Stimulated activated naive CD8-positive, alpha-beta T cell treated with anti-CD3 and anti-CD28 coated beads, Interleukin-15, amount 100 ng/mL, for 72 hours (primary cell): ENCODE measurements at regions not wholly inside any gene's neighbourhood (a gene's known extent, or its start where the extent isn't known, plus 50 kb on each side); places are given as distances from the start of the nearest gene placed in this dataset.

ENCODE experiments used
- ATAC-seq: fragments of 150-1000 bp; cut with Tn5 transposase; 2 replicates; pipeline ENCODE4 v1.10.0; 2021; ENCODE audit warnings: mild to moderate bottlenecking, moderate library complexity
- DNase-seq, 2 donors: peaks; one replicate each; pipeline ENCODE4 v3.0.0; 2021 to 2022
- H3K27ac Mint-ChIP-seq, 2 donors: one replicate each; pipeline ENCODE4 v1.8.0; 2022; ENCODE audit warnings: mild to moderate bottlenecking in 2 of 2, mixed read lengths in 2 of 2, moderate library complexity in 2 of 2
- H3K27me3 Mint-ChIP-seq: one replicate; pipeline ENCODE4 v1.8.0; 2022; ENCODE audit warnings: mixed read lengths
- H3K4me1 Mint-ChIP-seq: one replicate; pipeline ENCODE4 v1.8.0; 2022; ENCODE audit warnings: mild to moderate bottlenecking, mixed read lengths
- H3K4me3 Mint-ChIP-seq, 2 donors: one replicate each; pipeline ENCODE4 v1.8.0; 2022; ENCODE audit warnings: mild to moderate bottlenecking in 2 of 2, mixed read lengths in 2 of 2, moderate library complexity in 1 of 2
- H3K9me3 Mint-ChIP-seq, 2 donors: one replicate each; pipeline ENCODE4 v1.8.0; 2022; ENCODE audit warnings: mixed read lengths in 2 of 2

- H3K27ac Mint-ChIP-seq = no peak overlapping the region
- H3K4me3 Mint-ChIP-seq = no peak overlapping the region
- DNase-seq = no peak
- H3K9me3 Mint-ChIP-seq = no peaks in the 10 kb centered on the region
- peaks cover 15% of the 10 kb centered on the region for H3K27me3 Mint-ChIP-seq
- peaks cover 9% of the 10 kb centered on the region for H3K4me1 Mint-ChIP-seq
- no peak for ATAC-seq
These were observed 103.6 kb upstream of the EGR2 start for GRCh38 chr10:62919776-62920175.

- ATAC-seq (no peak), DNase-seq (no peak)
- peaks cover 9% of the 10 kb centered on the region for H3K4me1 Mint-ChIP-seq
- H3K9me3 Mint-ChIP-seq = no peaks in the 10 kb centered on the region
- peaks cover 36% of the 10 kb centered on the region for H3K27me3 Mint-ChIP-seq
- no peak overlapping the region for H3K4me3 Mint-ChIP-seq
- H3K27ac Mint-ChIP-seq = no peak overlapping the region
These were observed 101.5 kb upstream of the EGR2 start for GRCh38 chr10:62917475-62918238.

- no peak for DNase-seq
- H3K9me3 Mint-ChIP-seq = no peaks in the 10 kb centered on the region
- no peak overlapping the region for H3K4me3 Mint-ChIP-seq
- peaks cover 9% of the 10 kb centered on the region for H3K4me1 Mint-ChIP-seq
- no peak for ATAC-seq
- H3K27me3 Mint-ChIP-seq = peaks cover 44% of the 10 kb centered on the region
- no peak overlapping the region for H3K27ac Mint-ChIP-seq
These were observed 100.0 kb upstream of the EGR2 start for GRCh38 chr10:62916141-62916603.

GRCh38 chr10:62915158-62915557, 99.0 kb upstream of the EGR2 start:
- no peak for DNase-seq
- H3K4me3 Mint-ChIP-seq = no peak overlapping the region

GRCh38 chr10:62912086-62912485, 95.9 kb upstream of the EGR2 start:
- no peak for ATAC-seq
- Mint-ChIP-seq H3K9me3 (no peaks in the 10 kb centered on the region), H3K4me1 (peaks cover 2% of the 10 kb centered on the region), H3K4me3 (no peak overlapping the region), H3K27ac (no peak overlapping the region), H3K27me3 (peaks cover 43% of the 10 kb centered on the region)
- DNase-seq = no peak

More at GRCh38 chr10:62915158-62915557, 99.0 kb upstream of the EGR2 start:
- Mint-ChIP-seq H3K27ac (no peak overlapping the region), H3K27me3 (peaks cover 48% of the 10 kb centered on the region), H3K9me3 (no peaks in the 10 kb centered on the region), H3K4me1 (peaks cover 9% of the 10 kb centered on the region)
- ATAC-seq = no peak

GRCh38 chr10:62911210-62911963, 95.2 kb upstream of the EGR2 start:
- H3K4me1 Mint-ChIP-seq = no peaks in the 10 kb centered on the region
- DNase-seq (no peak), ATAC-seq (no peak)
- no peak overlapping the region for H3K4me3 Mint-ChIP-seq
- H3K9me3 Mint-ChIP-seq = no peaks in the 10 kb centered on the region
- peaks cover 36% of the 10 kb centered on the region for H3K27me3 Mint-ChIP-seq
- peak overlapping the region in 1 of 2 donors; percentile 8 for H3K27ac Mint-ChIP-seq

GRCh38 chr10:62907470-62908212, 91.5 kb upstream of the EGR2 start:
- DNase-seq (no peak), ATAC-seq (no peak)
- H3K27me3 Mint-ChIP-seq = peaks cover 28% of the 10 kb centered on the region
- H3K27ac Mint-ChIP-seq = no peak overlapping the region
- no peak overlapping the region for H3K4me3 Mint-ChIP-seq
- no peaks in the 10 kb centered on the region for H3K4me1 Mint-ChIP-seq
- H3K9me3 Mint-ChIP-seq = peaks cover 0 to 8% of the 10 kb centered on the region in 2 donors

- Mint-ChIP-seq H3K27ac (no peak overlapping the region), H3K4me1 (no peaks in the 10 kb centered on the region), H3K9me3 (peaks cover 0 to 8% of the 10 kb centered on the region in 2 donors), H3K27me3 (peaks cover 26% of the 10 kb centered on the region), H3K4me3 (no peak overlapping the region)
- DNase-seq (no peak), ATAC-seq (no peak)
These were observed 88.2 kb upstream of the EGR2 start for GRCh38 chr10:62904281-62904875.

GRCh38 chr10:62903828-62904227, 87.7 kb upstream of the EGR2 start:
- H3K27me3 Mint-ChIP-seq = peaks cover 28% of the 10 kb centered on the region
- H3K9me3 Mint-ChIP-seq = peaks cover 0 to 8% of the 10 kb centered on the region in 2 donors
- ATAC-seq = no peak

GRCh38 chr10:62900829-62901571, 84.8 kb upstream of the EGR2 start:
- Mint-ChIP-seq H3K9me3 (peaks cover 0 to 8% of the 10 kb centered on the region in 2 donors), H3K4me1 (no peaks in the 10 kb centered on the region), H3K27me3 (peaks cover 34% of the 10 kb centered on the region), H3K4me3 (no peak overlapping the region), H3K27ac (no peak overlapping the region)
- DNase-seq (no peak), ATAC-seq (peak; percentile 28)

More at GRCh38 chr10:62903828-62904227, 87.7 kb upstream of the EGR2 start:
- Mint-ChIP-seq H3K27ac (no peak overlapping the region), H3K4me3 (no peak overlapping the region), H3K4me1 (no peaks in the 10 kb centered on the region)
- DNase-seq = no peak

- Mint-ChIP-seq H3K9me3 (no peaks in the 10 kb centered on the region), H3K27me3 (peaks cover 20% of the 10 kb centered on the region), H3K4me1 (no peaks in the 10 kb centered on the region), H3K27ac (no peak overlapping the region), H3K4me3 (no peak overlapping the region)
- no peak for DNase-seq
- ATAC-seq = no peak
These were observed 83.1 kb upstream of the EGR2 start for GRCh38 chr10:62899311-62899710.

GRCh38 chr10:62895063-62895462, 78.9 kb upstream of the EGR2 start:
- H3K4me1 Mint-ChIP-seq = peaks cover 7% of the 10 kb centered on the region
- H3K27me3 Mint-ChIP-seq = peaks cover 29% of the 10 kb centered on the region
- H3K27ac Mint-ChIP-seq = no peak overlapping the region
- no peak for ATAC-seq
- no peak overlapping the region for H3K4me3 Mint-ChIP-seq
- H3K9me3 Mint-ChIP-seq = no peaks in the 10 kb centered on the region
- no peak for DNase-seq

GRCh38 chr10:62894156-62894555, 78.0 kb upstream of the EGR2 start:
- ATAC-seq (no peak), DNase-seq (no peak)
- H3K9me3 Mint-ChIP-seq = no peaks in the 10 kb centered on the region
- peaks cover 33% of the 10 kb centered on the region for H3K27me3 Mint-ChIP-seq
- no peak overlapping the region for H3K27ac Mint-ChIP-seq
- no peak overlapping the region for H3K4me3 Mint-ChIP-seq
- peaks cover 7% of the 10 kb centered on the region for H3K4me1 Mint-ChIP-seq

- Mint-ChIP-seq H3K4me3 (no peak overlapping the region), H3K27me3 (peaks cover 32% of the 10 kb centered on the region), H3K4me1 (peaks cover 7% of the 10 kb centered on the region), H3K9me3 (no peaks in the 10 kb centered on the region), H3K27ac (no peak overlapping the region)
- DNase-seq (no peak), ATAC-seq (no peak)
These were observed 76.9 kb upstream of the EGR2 start for GRCh38 chr10:62893036-62893435.

GRCh38 chr10:62890395-62890794, 74.2 kb upstream of the EGR2 start:
- Mint-ChIP-seq H3K4me3 (no peak overlapping the region), H3K9me3 (no peaks in the 10 kb centered on the region), H3K27me3 (peaks cover 48% of the 10 kb centered on the region), H3K4me1 (peaks cover 7% of the 10 kb centered on the region), H3K27ac (peak overlapping the region in 1 of 2 donors; percentile 3)
- ATAC-seq = no peak
- no peak for DNase-seq
